ENCODE measurements at regions not wholly inside any gene's neighbourhood (a gene's known extent, or its start where the extent isn't known, plus 50 kb on each side); places are given as distances from the start of the nearest gene placed in this dataset.
"Not testable (repeated sequence)": the region's sequence is repeated elsewhere in the genome, so short reads cannot be mapped to it uniquely, and the experiment has no call there.

DNA sequence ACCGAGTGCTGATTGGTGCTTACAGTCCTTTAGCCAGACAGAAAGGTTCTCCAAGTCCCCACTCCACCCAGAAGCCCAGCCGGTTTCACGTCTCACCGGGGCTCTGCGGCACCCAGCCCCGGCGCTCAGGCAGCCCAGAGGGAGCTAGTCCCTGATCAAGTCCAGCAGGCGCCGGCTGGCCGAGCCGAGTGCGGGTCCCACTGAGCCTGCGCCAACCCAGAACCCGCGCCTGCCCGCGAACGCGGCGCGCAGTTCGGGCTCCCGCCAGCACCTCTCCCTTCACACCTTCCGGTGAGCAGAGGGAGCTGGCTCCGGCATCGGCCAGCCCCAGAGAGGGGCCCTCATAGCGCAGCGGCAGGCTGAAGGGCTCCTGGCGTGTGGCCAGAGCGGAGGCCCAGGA, 481.6 kb upstream of the CHD1 start:
- DNase-seq, result not testable (repeated sequence)

DNA sequence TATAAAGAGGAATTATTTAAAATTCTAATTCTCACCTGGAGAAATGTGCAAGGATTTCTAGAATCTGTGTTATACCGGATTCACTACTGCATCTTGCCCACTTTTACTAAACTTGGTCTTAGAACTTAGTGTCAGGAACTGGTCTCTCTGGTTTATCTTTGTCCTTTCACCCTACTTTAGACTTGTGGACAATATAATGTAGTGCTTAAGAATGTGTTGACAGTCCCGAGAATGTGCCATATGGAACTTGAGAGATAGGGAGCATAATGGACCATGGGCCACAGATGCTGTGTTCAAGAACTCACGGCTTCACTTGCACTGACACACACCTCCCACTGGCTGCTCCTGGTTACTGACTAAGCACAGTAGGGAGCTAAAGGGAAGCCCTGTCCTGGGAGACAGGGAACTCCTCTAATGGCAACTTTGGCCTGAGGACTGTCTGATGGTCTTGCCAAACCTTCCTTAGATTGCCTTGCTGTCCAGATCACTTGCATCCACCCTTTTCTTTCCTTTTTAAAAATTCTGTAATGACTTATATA, 476.0 kb upstream of the CHD1 start:
- not testable (repeated sequence) for DNase-seq

DNA sequence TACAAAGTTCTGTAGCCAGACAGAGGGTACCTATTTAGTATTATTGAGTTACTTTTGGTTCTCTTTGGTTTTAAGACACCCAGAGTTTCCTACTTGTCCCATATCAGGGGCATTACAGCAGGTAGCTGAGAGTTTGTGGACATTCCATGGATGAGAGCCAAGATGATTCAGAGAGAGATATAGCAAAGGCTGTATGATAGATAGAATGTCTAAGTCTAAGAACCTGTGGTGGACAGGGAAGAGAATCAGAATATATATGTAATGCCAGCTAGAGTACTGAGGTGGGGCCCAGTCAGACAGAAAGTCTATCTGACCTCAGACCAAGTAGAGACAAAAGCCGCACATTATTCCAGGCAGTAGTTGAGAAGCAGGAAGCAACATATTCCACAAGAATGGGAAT, 471.8 kb upstream of the CHD1 start:
- not testable (repeated sequence) for DNase-seq

DNA sequence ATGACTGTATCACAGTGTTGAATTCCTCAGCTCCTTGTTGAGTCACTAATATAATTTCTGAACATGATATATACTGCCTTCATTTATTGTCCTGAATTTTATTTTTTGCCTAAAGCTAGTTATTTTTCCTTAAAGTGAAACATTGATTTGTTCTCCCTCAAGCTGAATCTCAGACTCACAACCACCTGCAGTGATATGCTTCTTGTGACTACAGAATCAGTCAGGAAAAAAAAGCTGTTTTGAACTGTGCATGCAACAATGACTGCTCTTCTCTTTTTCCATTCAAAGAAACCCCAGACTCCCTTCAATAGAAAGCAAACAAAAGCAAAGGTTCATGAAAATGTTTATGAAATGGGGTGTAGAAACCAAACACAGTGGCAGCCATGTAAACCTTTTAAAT, 470.2 kb upstream of the CHD1 start:
- DNase-seq, result no peak

DNA sequence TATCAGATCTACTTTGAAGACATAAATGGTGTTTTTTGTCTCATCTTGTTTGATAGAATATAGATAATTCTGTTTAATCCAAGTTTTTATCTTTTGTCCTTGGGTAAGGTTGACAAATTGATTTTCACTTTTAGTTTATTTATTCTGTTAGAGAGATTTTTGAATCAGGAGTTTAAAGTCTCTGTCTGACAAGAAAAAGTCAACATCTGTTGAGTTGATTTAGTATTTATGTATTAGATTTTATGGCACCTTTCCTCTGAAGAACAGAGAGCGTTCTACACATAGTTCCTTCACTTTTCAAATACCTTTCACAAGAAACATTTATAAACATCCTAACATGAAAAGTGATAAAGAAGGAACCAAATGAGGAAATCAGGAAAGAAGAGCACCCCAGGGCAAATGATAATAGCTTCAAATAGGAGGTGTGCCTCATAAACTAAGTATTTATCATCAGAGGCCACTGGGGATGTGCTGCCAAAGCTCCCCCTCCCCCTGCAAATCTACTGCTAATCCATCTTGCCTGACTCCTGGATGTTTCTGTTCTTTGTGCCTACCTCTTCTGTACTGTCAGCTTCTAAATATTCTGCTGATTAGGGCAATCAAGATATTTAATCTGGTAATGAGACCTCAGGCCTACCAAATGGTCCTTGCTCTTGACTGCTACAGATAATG, 457.7 kb upstream of the CHD1 start:
- no peak for DNase-seq

DNA sequence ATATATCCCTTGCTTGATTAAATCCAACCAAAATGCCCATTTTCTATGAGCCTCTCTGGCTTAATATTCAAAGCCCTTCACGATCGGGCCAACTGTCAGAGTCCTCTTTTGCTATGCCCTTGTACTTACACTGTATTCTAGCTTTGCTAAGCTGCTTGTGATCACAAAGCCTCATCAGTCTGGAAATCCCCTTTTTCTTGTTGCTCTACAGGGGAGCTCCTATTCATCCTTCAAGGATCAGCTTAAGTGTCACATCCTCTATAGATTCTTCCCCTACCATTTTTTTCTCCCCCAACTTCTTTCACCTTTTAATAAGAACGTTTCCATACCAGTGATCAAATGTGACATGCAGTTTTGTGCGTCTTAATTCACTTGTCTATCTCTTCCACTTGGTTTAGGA, 450.4 kb upstream of the CHD1 start:
- no peak for DNase-seq

DNA sequence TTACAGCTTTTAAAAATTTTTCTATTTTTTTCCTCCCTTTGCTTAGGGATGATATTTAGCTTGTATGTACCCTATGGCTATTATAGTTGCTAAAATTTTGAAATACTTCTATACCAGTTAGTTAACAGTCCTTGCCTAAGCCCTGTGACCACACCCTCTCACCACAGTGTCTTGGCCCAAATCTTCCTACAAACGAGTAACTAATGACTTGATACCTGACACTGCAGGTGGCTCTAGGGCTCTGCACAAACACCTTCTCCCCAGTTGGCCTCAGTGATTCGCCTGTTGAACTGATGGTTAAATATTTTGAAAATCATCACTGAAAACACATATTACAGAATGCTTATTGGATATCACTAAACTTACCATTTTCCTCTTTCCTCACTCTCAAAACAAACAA, 449.6 kb upstream of the CHD1 start:
- DNase-seq, result no peak

DNA sequence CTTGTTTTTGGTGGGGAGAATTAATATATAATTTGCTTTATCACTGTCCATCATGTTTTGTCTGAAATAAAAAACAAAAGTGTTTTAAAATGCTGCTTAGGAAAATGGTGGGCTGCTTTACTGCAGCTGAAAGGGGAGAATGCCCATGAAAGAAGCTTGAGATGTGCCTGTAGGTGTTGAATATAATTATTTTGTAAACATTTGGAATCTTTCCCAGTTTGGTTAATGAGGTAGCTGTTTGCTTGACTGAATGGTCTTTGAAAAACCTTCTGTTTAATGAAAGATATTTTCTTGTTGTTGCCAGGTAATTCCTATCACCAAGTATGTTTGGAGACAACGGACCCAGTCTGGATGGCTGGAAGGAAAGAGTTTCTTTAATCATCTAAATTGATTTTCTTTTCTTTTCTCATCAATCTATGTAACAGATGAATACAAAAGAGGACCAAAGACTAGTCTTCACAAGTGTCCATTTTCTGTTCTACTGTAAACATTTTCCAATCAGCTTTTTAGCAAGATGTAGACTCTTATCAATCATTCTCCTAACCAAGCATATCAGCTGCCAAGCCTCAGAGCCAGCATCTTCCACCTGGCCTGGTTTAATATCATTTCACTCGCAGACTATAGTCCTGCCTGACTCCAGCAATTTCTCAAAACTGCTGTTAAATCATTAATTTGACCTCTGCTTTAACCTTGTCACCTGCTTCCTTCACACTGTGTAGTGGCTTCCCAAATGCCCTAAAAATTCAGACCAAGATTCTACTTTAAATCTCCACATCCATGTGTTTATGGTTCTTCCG, 441.2 kb upstream of the CHD1 start:
- no peak for DNase-seq

DNA sequence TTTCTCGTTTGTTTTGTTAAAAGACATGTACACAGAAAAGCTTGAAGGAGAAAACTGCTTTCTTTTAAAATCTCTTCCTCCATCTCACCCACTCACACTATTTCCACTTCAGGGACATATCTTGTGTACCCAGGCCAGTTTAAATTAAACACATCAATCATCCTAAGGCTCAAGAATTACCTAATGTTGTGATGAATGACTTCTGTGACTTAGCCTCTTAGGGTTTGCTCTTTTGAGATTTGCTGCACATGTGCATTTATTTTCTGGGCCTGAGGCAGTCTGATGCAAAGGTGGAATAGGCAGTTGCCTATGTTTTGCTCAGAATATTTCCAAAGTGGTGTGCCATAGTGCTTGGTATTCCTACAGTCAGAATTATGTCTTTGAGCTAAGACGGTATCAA, 439.9 kb upstream of the CHD1 start:
- DNase-seq, result no peak

DNA sequence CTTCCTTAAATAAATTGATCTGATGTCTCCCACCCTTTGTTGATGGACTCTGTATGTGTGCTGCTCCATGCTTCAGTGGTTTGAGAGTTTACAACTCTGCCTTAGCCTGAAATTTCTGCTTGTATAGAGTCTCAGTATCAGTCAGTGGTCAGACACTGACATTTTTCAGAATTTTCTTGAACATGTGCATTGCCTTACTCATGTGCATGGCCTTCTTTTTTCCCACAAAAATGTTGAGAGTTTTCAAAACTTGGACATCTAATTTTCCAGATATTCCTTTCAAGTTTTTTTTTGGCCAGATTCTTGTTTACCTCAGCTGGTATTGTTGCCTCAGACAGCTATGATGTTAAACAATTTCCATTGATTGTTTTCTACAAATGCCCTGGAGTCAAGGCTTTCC, 427.1 kb upstream of the CHD1 start:
- DNase-seq, result no peak

DNA sequence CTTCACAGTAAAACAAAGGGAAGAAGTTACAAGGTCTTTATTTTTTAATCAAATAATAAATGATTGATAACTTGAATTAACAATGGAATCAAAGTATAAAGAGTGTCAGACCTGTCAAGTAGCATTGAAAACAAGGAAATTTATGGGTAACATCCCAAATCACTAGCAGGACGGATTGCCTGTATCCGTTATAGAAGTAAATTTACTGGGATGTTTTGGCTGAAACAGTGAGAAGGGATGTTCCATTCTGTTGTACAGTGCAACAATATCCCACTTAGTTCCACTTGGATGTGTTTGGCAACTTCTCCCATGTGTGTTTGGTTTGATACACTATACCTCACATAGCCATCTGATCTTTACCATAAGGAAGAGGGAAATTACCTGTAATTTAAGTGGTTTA, 421.0 kb upstream of the CHD1 start:
- no peak for DNase-seq

DNA sequence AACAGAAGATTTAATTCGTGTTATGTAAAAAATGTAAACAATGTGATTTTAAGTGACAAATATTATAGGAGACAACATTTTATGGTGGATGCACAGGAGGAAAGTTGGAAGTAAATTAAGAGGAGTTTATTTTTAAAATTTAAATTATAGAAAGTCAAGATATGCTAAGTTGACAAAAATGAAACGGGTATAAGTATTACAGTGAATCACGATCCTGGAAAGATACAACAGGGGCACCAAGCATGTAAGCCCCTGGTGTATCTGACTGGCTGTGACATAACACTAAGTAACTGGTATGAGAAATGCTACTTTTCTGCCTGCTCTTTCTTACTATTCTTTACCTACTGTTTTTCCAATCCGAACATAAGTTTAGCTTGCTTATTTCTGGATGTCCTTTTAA, 419.8 kb upstream of the CHD1 start:
- no peak for DNase-seq

DNA sequence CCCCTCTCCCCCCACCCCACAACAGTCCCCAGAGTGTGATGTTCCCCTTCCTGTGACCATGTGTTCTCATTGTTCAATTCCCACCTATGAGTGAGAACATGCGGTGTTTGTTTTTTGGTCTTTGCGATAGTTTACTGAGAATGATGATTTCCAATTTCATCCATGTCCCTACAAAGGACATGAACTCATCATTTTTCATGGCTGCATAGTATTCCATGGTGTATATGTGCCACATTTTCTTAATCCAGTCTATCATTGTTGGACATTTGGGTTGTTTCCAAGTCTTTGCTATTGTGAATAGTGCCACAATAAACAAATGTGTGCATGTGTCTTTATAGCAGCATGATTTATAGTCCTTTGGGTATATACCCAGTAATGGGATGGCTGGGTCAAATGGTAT, 411.0 kb upstream of the CHD1 start:
- not testable (repeated sequence) for DNase-seq

DNA sequence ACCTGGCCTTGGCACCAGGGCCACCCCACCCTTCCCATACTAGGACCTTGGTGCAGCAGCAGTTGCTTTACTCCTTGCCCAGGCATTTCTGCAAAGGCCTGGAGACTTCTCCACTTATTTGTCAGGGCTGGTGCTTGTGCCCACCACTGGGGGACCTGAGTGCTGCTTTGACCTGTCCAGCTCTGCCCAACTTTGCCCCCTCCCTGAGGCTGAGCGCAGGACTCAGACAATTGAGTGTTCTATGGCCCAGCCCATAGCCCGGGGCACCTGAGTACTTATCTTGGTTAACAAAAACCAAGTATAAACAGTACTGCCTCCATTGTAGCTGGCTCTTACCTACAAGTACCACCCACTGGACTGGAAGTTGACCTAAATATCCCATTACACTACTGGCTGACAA, 406.1 kb upstream of the CHD1 start:
- no peak for DNase-seq

DNA sequence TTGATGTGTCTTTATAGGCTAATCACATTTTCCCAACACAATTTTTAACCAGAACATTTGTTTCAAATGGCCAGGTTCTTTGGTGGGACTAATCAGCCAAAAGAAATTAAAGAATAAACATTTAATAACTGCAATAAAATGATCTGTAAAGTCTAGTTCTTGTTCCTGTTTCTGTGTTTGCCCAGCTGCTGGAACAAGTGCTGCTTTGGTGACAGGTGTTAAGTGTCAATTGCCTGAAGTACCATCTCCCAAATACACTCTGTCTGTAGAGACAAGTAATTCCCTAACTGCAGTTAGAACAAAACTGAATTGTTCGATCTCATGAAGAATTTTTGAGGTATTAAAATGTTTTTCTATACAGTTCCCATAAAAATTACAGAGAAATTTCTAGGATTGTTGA, 402.3 kb upstream of the CHD1 start:
- DNase-seq, result no peak

DNA sequence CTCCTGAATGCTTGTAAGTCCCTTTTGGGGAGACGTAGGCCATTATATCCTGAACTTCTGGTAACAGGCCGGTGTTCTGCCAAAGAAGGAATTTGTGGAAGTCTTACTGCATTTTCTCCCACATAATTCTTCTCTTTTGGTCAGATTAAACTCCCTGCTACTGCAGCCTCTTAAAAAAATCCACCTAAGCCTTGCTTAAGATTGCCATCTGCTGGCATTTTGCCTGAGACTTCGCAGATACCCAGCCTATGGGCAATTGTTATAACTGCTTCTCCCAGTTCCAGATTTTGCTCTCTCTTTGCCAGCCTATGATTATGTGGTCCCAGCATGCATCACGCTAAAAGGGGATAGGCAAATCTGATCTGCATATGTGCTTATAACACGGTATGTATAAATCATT, 391.6 kb upstream of the CHD1 start:
- no peak for DNase-seq

DNA sequence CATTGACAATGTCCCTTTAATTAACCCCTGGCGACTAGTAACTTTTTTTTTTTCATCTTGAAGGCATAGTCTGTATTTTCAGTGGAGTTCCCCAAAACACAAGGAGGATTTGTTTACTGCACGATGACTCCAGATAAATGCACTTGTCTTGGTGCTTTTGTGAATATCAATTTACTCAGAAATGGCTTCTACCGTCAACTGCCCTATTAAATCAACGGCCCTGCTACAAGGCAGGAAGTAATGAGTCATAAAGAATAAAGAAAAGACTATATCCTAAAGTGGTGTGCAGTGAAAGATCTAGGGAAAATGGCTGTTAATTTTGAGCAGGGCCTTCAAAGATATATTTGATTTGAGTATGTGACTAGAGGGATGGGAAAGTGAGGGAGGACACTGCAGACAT, 388.3 kb upstream of the CHD1 start:
- no peak for DNase-seq

DNA sequence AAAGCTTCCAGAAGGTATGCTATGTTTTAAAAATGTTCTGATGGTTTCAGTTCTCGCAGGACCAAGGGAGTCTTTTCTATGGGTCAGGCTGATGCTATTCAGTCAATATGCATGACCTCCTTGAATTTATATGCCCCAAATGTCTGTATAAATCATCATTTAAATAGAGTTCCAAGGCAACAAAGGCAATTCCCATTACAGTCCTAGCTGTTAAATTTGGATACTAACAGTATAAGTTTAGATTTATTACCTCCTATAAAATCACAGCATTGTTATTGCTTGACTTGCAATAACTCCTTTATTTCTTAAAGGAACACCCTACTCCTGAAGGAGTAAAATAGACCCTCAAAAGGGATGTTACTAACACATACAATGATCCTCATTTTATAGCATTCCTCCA, 387.7 kb upstream of the CHD1 start:
- DNase-seq, result no peak

DNA sequence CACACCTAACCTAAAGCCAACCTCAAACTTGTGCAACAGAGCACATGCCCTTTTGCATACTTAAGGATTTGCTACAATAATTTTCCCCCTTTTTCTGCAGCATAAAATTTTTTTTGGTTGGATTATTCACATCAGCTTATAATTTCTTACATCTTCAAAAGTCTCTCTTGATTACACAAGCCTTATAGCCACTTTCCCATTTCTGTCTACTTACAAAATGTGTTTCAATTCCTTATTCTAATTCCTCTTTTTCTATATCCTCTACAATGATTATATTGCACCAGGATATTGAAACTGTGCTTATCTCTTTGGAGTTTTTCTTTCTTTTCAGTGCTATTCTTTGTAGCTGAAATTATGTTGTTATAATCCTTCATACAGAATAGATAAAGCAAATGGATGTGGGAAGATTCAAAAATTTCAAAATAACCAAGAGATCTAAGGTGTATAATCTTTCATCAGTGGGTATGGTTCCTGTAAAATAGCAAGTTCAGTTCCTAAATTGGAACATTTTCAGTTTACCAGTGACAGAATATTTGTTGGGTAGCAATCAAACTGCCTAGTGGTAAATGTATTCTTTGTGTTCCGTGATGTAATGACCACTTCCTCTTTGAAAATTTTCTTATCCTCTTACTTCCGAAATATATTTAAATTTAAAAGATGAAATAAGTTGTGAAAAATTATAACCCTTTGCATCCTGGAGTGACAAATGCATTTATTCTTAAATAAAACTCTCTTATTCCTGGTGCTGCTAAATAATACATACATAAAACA, 386.8 kb upstream of the CHD1 start:
- DNase-seq, result no peak

DNA sequence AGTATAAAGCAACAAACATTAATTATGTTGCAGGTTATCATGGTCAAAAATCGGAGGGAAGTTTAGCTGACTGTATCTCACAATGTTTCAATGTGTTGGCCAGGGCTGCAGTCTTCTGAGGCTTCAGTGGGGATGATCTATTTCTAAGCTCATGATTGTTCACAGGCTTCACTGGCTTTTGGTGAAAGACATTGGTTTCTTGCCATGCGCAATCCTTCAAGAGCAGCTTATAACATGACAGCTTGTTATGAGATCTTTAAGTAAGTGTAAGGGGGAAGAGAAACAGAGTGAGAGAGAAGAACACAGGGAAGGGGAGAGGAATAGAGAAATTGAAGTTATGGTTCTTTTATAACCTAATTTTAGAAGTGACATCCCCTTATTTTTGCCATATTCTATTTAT, 385.9 kb upstream of the CHD1 start:
- no peak for DNase-seq

DNA sequence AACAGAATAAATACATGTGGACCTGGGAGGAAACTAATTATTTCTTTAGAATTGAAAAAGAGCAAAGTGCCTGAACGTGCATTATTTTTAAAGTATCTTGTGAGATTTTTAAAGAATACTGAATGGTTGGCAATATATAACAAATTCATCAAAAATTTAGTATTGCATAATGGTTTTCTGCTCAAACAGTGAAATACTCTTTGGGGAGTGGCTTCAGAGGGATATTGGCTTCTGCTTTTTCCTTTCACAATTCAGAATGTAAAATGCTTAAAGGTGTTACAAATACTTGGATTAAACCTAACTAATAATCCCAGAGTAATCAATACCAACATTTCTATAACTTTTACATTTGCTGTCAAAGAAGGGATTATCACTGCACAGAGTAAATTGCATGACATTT, 379.3 kb upstream of the CHD1 start:
- DNase-seq, result no peak

DNA sequence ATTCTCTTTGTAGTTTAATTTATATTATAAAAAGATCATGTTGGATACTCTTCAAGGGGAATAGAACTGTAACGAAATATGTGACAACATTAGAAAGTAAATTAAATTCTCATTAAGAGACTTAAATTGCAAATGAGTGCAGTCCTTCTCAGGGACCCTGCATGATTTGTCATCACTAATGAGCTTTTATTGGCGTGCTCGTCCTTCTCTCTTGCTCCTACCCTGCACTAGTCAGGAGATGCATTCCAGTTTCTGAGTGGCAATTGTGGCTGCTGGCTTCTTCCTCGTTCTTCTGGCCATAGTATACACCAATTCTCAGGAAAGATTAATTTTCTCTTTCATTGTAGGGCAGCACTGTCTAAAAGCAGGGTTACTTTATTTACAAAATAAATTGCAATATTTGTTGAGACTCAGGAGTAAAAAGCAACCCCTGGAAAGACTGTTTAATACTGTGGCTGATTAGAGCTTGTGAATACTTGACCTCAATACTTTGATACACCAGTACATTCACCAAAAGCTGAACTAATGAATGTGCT, 376.3 kb upstream of the CHD1 start:
- DNase-seq, result no peak

DNA sequence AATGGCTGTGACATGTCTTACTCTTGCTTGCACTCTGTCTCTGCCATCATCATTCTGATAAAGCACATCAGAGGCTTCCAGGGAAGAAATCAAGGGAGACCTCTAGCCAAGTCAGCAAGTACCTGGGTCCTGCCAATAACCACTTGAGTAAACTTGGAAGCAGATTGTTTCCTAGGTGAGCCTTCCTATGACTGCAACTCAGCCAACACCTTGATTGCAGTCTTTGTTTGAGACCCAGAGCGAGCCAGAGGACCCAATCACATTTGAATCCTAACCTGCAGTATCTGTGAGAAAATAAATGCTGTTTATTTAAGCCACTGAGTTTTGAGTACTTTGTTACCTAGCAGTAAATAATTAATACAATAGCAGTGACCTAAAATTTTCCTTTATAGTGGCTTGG, 356.8 kb upstream of the CHD1 start:
- DNase-seq, result no peak

DNA sequence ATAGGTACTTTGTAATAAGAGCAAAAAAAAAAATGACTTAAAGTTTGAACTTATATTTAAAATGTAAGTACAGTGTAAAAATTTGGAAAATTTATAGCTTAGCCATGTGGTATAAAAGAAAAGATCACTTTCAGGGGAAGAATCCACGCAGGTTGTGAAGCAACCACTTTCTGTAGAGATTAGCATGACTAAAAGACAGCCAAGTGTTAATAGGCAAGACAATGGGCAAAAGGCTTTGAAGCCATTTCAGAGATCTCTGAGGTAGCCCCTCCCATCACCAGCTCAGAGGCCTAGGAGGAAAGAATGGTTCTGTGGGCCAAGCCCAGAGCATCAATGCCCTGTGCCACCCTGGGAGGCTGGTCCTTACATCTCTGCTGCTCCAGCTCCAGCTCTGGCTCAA, 346.3 kb upstream of the CHD1 start:
- DNase-seq, result no peak
